ENCODE measurements at regions not wholly inside any gene's neighbourhood (a gene's known extent, or its start where the extent isn't known, plus 50 kb on each side); places are given as distances from the start of the nearest gene placed in this dataset.
A peak's percentile ranks its signal among the peaks of the same experiment; 100 is the strongest.
"Not testable (repeated sequence)": the region's sequence is repeated elsewhere in the genome, so short reads cannot be mapped to it uniquely, and the experiment has no call there.

DNA sequence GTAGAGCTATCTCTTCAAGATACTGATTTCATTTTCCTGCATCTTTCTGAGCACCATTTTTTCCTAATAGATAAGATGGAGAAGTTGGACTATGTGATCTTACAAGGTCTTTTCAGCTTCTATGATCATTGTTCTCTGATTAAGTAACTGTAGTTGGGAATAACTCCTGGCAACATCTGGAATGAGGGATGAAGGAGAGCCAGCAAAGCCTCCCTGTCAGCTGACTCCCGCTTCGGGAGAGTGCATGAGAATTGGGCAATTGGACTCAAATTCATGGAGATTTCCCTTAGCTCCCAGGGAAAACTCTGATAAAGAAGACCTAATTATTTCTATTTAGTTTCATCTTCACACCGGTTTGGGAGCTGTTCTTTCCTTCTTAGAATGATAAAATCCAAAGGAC is 146.1 kb downstream of the CCDC71L start:
- DNase-seq (ENCODE audit: insufficient read length, low spot score) (no peak), FAIRE-seq (no peak)
- TF ChIP-seq POLR2A (IDR thresholded peaks at IDR 0.05; ENCODE audit: low read depth, low read length): no peak

DNA sequence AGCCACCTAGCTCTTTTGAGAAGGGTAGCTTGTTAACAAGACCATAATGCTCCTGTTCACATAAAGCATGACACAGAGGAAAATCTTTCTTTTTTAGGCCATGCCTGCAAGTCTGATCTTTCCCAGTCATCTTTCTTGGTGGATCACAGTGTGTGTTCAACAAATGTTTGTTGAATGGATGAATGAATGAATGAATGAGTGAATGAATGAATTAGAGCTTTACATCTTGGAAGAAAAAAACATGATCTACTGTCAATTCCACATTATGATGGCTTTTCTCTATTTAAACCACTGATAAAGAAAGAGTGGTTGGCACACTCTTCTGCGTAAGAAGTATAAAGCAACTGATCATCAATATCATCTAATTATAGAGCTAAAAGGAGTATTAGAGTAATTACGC is 148.7 kb downstream of the CCDC71L start:
- no peak for TF ChIP-seq POLR2A (IDR thresholded peaks at IDR 0.05; ENCODE audit: low read depth, low read length)
- no peak for FAIRE-seq

DNA sequence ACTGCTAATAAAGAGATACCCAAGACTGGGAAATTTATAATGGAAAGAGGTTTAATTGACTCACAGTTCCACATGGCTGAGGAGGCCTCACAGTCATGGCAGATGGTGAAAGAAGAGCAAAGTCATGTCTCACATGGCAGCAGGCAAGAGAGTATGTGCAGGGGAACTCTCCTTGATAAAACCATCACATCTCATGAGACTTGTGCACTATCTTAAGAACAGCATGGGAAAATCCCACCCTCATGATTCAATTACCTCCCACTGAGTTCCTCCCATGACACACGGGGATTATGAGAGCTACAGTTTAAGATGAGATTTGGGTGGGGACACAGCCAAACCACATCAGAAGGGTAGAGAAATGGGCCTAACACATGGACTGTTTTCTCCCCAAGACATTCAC is 156.3 kb downstream of the CCDC71L start:
- no peak for FAIRE-seq
- no peak for TF ChIP-seq POLR2A (IDR thresholded peaks at IDR 0.05; ENCODE audit: low read depth, low read length)
- DNase-seq (ENCODE audit: insufficient read length, low spot score): no peak

More for the DNA sequence above, 148.7 kb downstream of the CCDC71L start:
- DNase-seq (ENCODE audit: insufficient read length, low spot score): no peak

DNA sequence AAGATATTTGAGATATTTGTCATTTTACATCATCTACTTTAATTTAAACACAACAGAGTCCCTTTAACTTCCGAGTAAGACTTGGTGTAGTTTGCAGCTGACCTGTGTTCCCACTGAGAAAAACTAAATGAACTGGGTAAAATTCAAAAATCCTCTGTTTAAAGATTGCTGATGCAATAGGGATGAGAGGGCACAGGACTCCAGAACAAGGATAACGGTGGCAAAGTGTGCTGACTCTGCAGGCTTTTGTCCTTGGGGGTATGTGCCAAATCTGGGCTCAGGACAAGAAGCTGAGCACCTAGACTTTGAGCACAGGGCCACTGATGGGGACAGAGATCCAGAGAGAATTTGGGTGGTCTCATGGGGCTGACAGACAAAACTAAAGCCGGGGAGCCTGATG is 156.8 kb downstream of the CCDC71L start:
- DNase-seq (ENCODE audit: insufficient read length, low spot score): no peak
- no peak for TF ChIP-seq POLR2A (IDR thresholded peaks at IDR 0.05; ENCODE audit: low read depth, low read length)
- FAIRE-seq: no peak

DNA sequence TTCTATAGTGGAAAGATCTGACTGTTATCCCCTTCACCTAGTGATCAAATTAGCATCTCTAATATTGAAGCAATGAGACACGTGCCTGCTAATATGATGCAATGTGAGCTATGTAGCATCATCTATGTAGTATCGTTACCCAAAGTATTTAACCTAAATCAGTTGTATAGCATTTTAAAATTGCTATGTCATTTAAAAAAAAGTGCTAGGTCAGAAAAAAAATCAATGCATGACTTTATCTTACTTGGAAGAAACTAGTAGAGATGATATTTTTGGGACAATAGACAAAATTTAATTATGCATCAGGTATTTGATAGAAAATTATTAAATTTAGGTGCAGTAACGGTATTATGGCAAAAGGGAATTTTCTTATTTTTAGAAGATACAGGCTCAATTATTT is 157.3 kb downstream of the CCDC71L start:
- no peak for DNase-seq (ENCODE audit: insufficient read length, low spot score)
- no peak for FAIRE-seq
- TF ChIP-seq POLR2A (IDR thresholded peaks at IDR 0.05; ENCODE audit: low read depth, low read length): no peak

DNA sequence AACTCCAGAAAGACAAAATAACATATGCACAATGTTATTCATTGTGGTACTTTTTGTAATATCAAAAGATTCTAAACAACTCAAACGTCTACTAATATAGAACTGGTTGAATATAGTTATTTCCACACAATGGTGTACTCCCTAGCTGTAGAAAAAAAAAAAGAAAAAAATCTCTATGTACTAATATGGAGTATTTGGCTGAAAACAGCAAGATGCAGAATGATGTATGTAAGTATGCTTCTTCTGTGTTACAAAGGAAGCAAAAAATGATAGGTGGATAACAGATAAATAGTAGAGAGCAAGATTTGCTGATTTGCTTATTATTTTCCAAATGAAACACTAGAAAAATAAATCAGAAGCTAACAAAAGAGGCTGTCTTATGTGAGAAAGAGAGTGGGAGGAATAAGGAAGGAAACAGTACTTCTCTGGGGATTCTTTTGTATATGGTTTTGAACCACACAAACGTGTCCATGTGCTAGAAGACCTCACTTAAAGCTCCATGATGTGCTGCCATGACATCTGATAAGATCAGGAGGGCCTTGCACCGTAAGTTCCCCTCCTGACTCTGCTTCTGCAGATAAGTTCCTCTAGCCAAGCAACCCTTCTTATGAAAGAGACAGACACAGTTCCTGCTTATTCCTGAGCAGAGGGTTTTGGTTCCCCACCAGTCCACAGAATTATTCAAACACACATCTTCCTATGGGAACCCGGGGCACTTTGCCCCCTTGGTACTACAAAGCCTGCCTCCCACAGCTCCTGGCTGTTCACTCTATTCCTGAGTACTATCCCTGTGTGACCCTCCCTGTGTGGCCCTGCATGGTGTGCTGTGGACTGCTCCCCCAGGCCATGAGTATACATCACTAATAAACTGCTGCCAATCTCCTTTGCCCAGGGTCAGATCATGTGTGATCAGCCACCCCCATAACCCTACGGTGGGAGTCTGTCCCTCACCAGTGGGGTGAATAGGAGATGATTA is 159.1 kb downstream of the CCDC71L start:
- no peak for TF ChIP-seq POLR2A (IDR thresholded peaks at IDR 0.05; ENCODE audit: low read depth, low read length)
- FAIRE-seq (no peak), DNase-seq (ENCODE audit: insufficient read length, low spot score) (no peak)

DNA sequence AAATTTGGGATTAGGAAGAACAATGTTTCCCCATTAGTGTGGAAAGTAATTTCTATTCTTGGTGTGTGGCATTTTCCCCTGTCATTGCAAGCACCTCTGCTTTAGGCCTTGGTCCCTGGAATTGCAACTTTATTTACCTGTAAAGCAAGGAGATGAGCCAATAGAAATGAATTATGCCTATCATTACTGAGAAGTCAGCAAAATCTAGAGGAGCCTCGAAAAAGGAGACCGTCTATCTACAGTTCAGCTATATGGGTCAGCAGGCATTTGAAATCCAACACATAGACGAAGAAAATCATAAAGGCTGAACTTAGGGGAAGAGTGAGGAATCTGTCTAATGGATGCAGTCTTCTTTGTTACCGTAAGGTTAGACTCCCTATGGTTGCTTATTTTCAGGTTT is 161.1 kb downstream of the CCDC71L start:
- no peak for TF ChIP-seq POLR2A (IDR thresholded peaks at IDR 0.05; ENCODE audit: low read depth, low read length)
- DNase-seq (ENCODE audit: insufficient read length, low spot score) (no peak), FAIRE-seq (no peak)

DNA sequence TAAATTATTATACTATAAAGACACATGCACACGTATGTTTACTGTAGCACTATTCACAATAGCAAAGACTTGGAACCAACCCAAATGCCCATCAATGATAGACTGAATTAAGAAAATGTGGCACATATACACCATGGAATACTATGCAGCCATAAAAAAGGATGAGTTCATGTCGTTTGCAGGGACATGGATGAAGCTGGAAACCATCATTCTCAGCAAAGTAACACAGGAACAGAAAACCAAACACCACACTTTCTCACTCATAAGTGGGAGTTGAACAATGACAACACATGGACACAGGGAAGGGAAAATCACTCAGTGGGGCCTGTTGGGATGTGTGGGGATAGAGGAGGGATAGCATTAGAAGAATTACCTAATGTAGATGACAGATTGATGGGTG is 163.0 kb downstream of the CCDC71L start:
- not testable (repeated sequence) for DNase-seq (ENCODE audit: insufficient read length, low spot score); FAIRE-seq

DNA sequence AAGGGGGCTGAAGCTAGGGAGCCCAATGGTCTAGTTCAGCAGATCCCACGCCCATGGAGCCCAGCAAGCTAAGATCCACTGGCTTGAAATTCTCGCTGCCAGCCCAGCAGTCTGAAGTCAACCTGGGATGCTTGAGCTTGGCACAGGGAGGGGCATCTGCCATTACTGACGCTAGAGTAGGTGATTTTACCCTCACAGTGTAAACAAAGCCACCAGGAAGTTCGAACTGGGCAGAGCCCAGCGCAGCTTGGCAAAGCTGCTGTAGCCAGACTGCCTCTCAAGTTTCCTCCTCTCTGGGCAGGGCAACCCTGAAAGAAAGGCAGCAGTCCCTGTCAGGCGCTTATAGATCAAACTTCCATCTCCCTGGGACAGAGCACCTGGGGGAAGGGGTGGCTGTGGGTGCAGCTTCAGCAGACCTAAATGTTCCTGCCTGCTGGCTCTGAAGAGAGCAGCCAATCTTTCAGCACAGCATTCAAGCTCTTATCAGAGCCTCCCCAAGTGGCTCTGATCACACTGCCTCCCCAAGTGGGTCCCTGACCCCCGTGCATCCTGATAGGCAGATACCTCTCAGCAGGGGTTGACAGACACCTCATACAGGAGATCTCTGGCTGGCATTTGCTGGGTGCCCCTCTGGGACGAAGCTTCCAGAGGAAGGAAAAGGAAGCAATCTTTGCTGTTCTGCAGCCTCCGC is 167.8 kb downstream of the CCDC71L start:
- FAIRE-seq (no peak), DNase-seq (ENCODE audit: insufficient read length, low spot score) (no peak)

DNA sequence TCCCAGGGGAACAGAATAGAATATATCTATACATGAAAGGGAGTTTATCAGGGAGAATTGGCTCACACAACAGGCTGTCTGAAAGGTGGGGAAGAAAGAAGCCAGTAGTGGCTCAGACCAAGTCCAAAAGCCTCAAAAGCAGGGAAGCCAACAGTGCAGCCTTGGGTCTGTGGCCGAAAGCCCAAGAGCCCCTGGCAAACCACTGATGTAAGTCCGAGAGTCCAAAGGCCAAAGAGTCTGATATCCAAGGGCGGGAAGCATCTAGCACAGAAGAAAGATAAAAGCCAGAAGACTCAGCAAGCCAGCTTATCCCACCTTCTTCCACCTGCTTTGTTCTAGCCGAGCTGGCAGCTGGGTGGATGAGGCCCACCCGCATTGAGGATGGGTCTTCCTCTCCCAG is 172.5 kb downstream of the CCDC71L start:
- FAIRE-seq (no peak), DNase-seq (ENCODE audit: insufficient read length, low spot score) (no peak)
- TF ChIP-seq POLR2A (IDR thresholded peaks at IDR 0.05; ENCODE audit: low read depth, low read length): no peak

More for the DNA sequence above, 167.8 kb downstream of the CCDC71L start:
- TF ChIP-seq POLR2A (IDR thresholded peaks at IDR 0.05; ENCODE audit: low read depth, low read length): no peak

DNA sequence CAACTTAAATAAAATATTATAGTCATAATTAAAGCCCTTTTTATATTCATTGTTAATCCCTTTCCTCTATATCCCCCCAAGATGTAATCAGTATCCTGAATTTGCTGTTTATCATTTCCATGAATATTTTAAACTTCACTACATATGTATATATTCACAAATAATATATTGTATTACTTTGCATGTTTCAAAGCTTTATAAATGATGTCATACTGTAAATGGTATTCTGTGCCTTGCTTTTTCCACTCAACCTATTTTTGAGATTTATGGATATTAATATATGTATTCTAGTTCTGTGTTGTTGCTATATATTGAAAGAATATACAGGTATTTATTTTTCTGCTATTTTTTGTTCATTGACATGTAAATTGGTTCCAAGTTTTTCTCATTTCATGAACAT is 173.1 kb downstream of the CCDC71L start:
- TF ChIP-seq POLR2A (IDR thresholded peaks at IDR 0.05; ENCODE audit: low read depth, low read length): no peak
- FAIRE-seq (no peak), DNase-seq (ENCODE audit: insufficient read length, low spot score) (no peak)

DNA sequence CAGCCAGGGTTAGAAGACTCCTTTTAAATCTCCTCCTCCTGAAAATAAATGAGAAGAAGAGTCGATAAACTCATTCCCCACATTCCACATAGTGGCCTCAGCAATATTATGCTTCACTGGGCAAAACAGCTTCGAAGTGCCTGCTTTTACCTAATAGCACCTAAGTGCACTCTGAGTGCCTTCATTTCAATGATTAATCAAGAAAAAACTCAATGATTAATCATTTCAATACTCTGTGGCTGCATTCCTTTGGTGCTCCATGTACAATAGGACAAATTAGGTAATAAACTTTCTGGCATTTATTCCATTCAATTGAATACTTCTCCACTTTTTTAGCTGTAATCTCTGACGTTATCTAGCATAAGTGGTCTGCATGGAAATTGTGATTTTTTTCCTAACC is 174.6 kb downstream of the CCDC71L start:
- DNase-seq (ENCODE audit: insufficient read length, low spot score): no peak
- no peak for TF ChIP-seq POLR2A (IDR thresholded peaks at IDR 0.05; ENCODE audit: low read depth, low read length)
- no peak for FAIRE-seq

DNA sequence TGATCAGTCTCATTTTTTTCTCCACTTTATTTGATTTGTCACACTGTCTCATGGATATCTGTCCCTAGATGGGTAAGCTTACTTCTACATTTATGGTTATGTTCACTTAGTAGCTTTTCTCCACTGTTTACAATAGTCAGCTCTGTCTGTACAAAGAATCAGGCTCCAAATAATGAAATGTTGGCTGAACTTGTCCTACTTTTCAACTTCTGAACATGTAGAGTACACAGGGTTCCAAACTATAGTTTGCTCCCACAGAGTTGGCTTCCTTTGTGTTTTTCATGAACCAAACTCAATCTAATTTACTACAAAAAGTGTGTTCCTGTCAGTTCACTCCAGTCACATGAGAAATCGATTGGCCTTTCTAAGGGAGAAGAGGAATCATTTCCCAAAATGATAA is 175.0 kb downstream of the CCDC71L start:
- DNase-seq (ENCODE audit: insufficient read length, low spot score) (no peak), FAIRE-seq (no peak)
- TF ChIP-seq POLR2A (IDR thresholded peaks at IDR 0.05; ENCODE audit: low read depth, low read length): no peak

DNA sequence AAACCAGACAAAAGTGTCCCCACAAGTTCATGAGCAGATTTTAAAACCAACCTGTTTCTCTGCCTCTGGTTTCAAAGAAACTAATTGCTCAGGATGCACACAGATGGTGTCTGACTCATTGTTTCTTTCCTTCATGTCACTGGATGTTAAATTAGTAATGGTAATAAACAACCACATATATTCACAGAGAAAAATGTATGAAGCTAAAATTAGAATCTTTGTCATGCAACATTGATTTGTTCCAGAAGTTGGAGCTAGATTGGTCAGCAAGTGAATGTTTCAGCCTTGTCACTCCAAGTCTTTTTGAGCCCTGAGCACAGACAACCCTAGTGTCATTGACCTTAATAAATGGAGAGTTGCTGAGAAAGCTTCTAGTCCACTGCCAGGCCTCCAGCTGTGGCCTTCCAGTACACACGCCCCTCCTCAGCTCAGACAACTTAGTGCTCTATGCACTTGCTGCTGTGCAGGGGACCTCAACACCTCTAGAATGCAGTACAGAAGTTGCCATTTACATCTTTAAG is 175.9 kb downstream of the CCDC71L start:
- FAIRE-seq (peak; percentile 33), DNase-seq (ENCODE audit: insufficient read length, low spot score) (peak; percentile 9)
- TF ChIP-seq POLR2A (IDR thresholded peaks at IDR 0.05; ENCODE audit: low read depth, low read length): no peak

All from H54 (cell line).